HG02642 (cell line): ENCODE measurements at regions not wholly inside any gene's neighbourhood (a gene's known extent, or its start where the extent isn't known, plus 50 kb on each side); places are given as distances from the start of the nearest gene placed in this dataset.
A peak's percentile ranks its signal among the peaks of the same experiment; 100 is the strongest.
"Not testable (repeated sequence)": the region's sequence is repeated elsewhere in the genome, so short reads cannot be mapped to it uniquely, and the experiment has no call there.

Experiments
- ATAC-seq: cut with Tn5 transposase; IDR thresholded peaks from one replicate; pipeline ENCODE4 v1.9.1; 2021; ENCODE audit warnings: mild to moderate bottlenecking; ENCODE audit not compliant: unreplicated experiment, poor library complexity

DNA sequence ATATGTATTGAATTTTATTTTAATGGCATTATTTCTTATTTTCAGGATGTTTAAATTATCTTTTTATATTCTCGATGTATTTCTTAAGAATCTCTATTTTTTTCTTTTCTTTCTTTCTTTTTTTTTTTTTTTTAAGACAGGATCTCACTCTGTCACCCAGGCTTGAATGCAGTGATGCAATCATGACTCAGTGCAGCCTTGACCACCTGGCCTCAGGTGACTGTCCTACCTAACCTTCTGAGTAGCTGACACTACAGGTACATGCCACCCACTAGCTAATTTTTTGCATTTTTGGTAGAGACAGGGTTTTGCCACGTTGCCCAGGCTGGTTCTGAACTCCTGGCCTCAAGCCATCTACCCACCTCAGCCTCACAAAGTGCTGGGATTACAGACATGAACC lies 143.8 kb upstream of the LAMA2 start:
- no peak for ATAC-seq

DNA sequence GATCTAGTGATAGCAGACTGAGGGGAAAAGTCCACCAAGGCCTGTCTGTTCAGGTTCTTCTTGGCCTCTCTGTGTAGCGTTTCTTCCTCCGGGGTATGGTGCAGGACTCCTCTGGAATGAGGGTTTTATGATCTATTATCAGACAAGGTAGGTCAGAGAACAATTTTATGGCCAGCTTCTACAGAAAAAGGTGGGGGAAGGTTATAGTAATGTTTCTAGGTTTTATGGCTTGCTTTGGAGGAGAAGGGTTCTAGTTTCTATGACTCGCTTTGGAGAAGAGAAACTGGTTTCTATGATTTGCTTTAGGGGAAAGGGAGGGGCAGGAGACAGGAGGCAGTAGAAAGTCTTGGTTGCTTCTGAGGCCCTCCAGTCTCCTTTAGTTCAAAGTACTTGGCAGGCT lies 144.8 kb upstream of the LAMA2 start:
- ATAC-seq: peak; percentile 74

DNA sequence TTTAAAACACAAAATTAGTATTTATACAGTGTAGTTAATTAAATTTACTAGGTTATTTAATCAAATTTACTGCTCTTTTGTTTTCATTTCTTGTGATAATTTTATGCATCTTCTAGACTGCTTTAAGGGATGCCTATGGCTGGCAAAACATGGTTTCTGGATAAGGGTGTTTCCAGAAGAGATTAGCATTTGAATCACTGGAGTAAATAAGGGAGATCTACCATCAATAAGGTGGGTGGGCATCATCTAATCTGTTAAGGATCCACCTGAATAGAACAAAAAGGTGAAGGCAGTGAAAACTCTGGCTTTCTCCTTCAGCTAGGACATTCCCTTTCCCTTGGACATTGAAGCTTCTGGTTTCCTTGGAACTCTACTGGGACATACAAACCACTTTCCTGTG lies 146.2 kb upstream of the LAMA2 start:
- no peak for ATAC-seq

DNA sequence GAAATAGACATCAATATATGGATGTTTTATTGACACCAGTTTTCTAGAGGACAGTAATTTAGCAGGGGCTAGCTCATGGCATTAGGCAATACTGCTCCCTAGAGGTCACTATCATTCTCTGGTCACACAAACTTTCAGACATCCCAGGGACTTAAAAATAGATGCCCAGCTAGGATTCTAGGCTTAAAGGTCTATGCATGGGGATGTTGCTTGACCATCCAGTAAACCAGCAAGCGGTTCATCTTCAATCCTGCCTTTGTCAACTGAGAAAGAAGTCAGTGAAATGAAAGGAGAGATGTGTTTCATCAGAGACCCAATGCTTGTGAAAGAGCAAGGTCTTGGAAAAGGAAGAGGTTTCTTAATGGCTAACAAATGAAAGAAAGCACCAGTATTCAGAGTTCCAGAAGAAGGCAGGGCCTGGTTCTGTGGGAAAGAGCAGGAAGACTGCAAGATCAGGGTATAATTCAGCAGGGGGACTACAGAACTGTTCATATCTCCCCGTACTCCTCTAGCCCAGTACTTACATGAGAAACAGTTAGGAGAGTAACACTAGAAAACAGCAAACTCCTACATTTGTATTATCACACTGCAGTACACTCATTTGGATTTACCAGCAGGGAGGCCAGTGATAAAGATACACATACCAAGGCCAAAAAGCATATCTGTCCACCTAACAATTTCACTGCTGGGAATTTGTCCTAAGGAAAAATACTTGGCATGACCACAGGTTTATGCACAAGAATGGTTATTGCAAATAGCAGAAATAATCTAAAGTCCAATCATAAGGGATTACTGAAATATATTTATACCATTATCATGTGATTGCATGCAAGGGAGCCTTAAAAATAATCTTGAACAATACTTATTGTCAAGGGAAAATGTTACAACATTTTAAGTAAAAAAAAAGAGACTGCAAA lies 151.4 kb upstream of the LAMA2 start:
- ATAC-seq: no peak

GRCh38 chr6:128727500-128727899 lies 155.4 kb upstream of the LAMA2 start:
- ATAC-seq: no peak

- ATAC-seq: no peak
Observed at GRCh38 chr6:128725271-128726233, 157.4 kb upstream of the LAMA2 start.

- ATAC-seq: no peak
Observed at GRCh38 chr6:128724738-128725137, 158.2 kb upstream of the LAMA2 start.

- no peak for ATAC-seq
Observed at GRCh38 chr6:128723667-128724066, 159.3 kb upstream of the LAMA2 start.

DNA sequence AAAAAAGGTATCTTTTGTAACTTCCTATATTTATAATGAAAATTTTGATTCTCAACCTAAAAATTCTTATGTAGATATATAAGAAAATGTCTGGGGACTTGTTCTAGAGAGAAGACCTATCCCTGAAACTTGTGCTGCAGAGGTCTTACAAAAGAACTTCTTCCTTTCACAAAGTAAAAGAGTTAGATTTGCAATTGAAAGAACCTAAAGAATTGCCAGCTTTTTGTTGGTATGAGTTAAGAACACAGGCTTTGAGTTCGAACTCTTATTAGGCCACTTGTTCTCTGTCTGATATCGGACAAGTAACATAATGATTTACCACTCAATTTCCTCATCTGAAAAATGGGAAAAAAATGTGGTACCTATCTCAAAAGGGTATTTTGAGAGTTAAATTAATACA lies 162.0 kb upstream of the LAMA2 start:
- no peak for ATAC-seq

GRCh38 chr6:128719786-128720185 lies 163.2 kb upstream of the LAMA2 start:
- no peak for ATAC-seq

- ATAC-seq: no peak
Observed at GRCh38 chr6:128713461-128713860, 169.5 kb upstream of the LAMA2 start.

GRCh38 chr6:128712898-128713297 lies 170.0 kb upstream of the LAMA2 start:
- no peak for ATAC-seq

DNA sequence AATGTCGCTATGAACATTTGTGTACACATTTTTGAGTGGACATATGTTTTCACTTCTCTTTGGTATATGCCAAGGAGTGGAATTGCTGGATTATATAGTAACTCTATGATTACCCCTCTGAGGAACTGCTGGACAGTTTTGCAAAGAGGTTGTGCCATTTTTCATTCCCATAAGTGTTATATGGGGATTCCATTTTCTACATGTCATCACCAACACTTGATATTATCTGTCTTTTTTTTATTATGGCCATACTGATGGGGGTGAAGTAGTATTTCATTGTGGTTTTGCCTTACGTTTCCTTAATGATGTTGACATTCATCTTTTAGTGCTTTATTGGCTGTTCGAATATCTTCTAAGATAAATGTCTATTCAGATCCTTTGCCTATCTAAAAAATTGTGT lies 171.8 kb upstream of the LAMA2 start:
- no peak for ATAC-seq

DNA sequence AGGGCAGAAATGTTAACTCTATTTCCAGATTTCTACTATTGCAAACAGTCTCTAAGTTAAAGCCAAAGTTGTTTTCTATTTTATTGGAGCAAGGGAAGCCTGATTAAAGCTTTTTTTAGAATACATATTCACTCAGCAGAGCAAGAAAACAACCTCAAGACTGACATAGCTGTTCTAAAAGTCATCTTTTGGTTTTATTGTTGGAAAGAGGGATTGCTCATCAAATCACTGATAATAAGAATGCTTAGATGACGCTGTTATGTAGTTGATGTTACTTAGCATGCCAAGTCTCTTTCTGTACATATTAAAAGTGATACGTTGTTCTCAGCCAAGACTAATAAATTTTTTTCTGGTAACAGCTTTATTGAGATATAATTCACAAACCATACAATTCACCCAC lies 172.6 kb upstream of the LAMA2 start:
- no peak for ATAC-seq

DNA sequence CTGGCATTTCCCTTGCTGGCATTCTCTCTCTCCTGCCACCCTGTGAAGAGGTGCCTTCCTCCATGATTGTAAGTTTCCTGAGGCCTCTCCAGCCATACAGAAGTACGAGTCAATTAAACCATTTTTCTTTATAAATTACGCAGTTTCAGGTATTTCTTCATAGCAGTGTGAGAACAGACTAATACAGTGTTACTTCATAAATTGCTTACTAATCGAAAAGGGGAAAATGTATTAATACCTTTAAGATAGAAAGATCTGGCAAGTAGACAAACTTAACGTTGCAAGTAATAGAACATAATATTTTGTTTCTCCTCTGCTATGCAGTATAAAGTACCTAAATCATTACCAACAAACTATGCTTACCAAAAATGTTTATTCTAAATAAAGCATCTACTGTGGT lies 178.3 kb upstream of the LAMA2 start:
- no peak for ATAC-seq

DNA sequence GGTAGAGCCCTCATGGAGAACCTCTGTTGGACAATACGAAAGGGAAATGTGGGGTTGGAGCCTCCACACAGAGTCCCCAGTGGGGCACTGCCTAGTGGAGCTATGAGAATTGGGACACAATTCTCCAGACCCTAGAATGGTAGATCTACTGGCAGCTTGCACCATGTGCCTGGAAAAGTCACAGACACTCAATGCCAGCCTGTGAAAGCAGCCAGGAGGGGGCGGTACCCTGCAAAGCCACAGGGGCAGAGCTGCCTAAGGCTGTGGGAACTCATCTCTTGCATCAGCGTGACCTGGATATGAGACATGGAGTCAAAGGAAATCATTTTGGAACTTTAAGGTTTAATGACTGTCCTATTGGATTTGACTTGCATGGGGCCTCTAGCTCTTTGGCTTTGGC lies 179.1 kb upstream of the LAMA2 start:
- not testable (repeated sequence) for ATAC-seq

DNA sequence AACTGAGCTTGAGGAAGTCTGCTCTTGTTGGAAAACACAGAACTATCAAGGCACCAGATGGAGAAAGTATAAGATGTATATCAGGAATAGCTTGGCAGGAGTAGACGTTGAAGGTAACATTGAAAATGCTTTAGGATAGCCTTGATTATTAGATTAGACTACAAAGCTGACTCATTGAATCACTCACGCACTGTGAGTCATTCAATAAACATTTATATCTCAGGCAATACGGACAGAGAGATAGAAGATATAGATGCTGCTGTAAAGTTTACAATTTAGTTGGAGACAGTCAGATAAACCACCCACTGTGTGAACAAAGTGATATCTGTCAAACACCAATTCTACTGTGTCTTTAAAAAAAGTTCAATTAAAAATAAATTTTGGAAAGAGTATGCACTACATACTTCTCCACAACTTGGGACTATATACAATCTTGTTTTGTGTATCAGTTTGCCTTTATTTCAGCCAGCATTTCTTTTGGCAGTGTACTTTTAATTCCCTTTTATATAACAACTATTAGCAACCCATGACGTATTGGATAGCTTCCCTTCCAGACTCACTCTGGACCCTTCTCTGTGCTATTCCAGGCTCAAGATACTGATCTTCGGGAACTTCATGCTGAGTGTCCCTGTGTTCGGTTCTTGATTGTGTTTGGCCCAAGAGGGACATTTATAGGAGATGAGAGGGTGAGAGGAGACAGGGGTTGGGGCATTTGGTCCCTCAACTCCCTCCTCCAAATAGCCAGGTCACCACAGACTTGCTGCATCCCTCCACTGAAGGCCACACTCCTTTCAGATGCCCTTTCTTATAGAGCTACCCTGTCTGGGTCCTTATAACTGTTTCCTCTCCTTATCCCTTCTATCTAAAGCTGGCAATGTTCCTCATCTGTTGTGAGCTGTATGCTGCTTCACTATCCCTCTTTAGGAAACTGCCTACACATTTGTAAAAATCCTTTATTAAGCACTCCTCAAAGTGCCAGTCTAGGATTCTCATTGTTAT lies 176.6 kb upstream of the PTPRK start:
- no peak for ATAC-seq

DNA sequence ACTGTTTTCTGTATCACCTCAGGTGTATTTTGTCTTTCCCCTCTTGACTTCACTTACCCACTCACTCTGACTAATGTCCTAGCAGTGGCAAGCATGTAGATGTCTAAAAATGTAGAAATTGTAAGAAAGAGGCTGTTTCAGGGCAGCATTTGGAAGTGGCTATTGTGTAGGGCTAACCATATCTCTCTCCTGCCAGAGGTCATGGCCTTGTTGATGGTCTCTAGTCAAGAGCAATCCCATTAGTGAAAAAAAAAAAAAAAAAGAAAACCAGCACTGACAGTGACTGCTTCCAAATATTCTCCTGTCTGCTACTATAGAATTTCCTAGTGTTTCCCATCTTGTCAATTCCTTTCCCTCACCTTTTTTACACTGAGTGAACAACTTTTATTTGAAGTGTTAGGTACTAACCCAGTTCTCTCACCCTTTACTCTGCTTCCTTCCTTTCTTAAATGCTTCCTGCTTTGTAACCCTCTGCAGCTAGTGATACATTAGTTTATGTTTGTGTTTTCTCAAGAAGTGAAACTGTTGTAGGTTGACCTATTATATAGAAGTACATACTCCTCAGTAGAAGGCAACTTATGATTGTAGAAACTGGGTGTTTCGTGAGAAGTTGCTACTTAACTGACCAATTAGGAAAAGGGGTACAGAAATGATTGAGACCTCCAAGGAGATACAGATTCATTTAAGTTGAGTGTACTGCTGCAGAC lies 174.1 kb upstream of the PTPRK start:
- ATAC-seq: peak; percentile 86

DNA sequence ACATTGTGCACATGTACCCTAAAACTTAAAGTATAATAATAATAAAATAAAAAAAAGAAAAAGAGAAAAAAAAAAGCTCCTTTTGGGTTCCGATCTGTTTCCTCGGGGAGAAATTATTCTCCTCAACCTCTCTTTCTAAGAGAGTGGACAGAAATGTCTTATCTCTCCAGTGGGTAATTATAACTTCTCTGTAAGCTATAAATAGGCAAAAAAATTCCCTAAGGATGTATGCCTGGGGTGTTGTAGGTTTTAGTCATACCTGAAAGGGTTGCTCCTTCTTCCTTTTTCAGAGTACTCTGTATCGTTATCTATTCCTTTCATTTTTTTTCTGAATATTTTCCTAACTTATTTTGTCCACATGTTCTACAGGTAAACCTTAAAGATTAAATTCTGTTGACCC lies 169.7 kb upstream of the PTPRK start:
- no peak for ATAC-seq
